ENCODE measurements at regions not wholly inside any gene's neighbourhood (a gene's known extent, or its start where the extent isn't known, plus 50 kb on each side); places are given as distances from the start of the nearest gene placed in this dataset.

DNA sequence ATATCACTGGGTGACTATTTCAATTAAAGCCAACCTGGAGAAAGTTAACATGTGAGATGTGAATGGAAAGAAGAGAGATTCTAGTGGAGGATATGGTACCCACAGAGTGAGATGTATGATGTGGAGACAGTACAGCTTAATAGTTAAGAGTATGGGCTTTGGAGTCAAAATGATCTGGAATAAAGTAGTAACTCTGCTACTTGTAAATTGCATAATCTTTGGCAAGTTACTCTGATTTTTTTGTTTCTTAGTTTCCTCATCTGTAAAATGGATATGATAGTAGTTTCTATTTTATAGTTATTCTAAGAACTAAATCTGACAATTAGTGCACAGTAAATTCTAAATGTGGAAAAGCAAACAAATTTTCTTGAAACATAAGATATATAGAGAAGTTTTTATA is 79.2 kb downstream of the ISOC1 start:
- no peaks in the 10 kb centered on the region for H4K20me1 ChIP-seq (ENCODE audit: control insufficient read depth, insufficient read depth, low read length, poor library complexity, severe bottlenecking)
- H3K4me2 ChIP-seq (replicated peaks; ENCODE audit: low read depth, low read length, poor library complexity, severe bottlenecking): no peak overlapping the region
- no peak for ATAC-seq (ENCODE audit: low read depth)
- no peak for DNase-seq
- H2AFZ ChIP-seq (ENCODE audit: insufficient read depth, low read depth, low read length, poor library complexity, severe bottlenecking): no peak overlapping the region
- Mint-ChIP-seq H3K4me1 (no peaks in the 10 kb centered on the region), H3K9me3 (ENCODE audit: insufficient read depth) (no peaks in the 10 kb centered on the region), H3K4me3 (no peak overlapping the region), H3K27me3 (no peaks in the 10 kb centered on the region), H3K27ac (no peak overlapping the region)
- no peaks in the 10 kb centered on the region for H3K79me2 ChIP-seq (ENCODE audit: control insufficient read depth, insufficient read depth, low read length)
- H3K36me3 ChIP-seq (replicated peaks in 1 of 2; ENCODE audit: control extremely low read depth in 1 of 2, control insufficient read depth in 1 of 2, extremely low read depth in 1 of 2, insufficient read depth in 2 of 2, low read length in 1 of 2): no peaks in the 10 kb centered on the region
- H3K4me1 ChIP-seq (ENCODE audit: control insufficient read depth in 2 of 2, insufficient read depth in 2 of 2, low read length in 2 of 2): no peaks in the 10 kb centered on the region
- ChIA-PET POLR2A (no interaction called here), CTCF (no interaction called here)
- TF ChIP-seq, protein P1, sequence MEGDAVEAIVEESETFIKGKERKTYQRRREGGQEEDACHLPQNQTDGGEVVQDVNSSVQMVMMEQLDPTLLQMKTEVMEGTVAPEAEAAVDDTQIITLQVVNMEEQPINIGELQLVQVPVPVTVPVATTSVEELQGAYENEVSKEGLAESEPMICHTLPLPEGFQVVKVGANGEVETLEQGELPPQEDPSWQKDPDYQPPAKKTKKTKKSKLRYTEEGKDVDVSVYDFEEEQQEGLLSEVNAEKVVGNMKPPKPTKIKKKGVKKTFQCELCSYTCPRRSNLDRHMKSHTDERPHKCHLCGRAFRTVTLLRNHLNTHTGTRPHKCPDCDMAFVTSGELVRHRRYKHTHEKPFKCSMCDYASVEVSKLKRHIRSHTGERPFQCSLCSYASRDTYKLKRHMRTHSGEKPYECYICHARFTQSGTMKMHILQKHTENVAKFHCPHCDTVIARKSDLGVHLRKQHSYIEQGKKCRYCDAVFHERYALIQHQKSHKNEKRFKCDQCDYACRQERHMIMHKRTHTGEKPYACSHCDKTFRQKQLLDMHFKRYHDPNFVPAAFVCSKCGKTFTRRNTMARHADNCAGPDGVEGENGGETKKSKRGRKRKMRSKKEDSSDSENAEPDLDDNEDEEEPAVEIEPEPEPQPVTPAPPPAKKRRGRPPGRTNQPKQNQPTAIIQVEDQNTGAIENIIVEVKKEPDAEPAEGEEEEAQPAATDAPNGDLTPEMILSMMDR (IDR thresholded peaks at IDR 0.05): no peak
- TF ChIP-seq EZH2 (IDR thresholded peaks at IDR 0.05; ENCODE audit: borderline replicate concordance, insufficient read depth, low read depth, low read length, poor library complexity, severe bottlenecking): no peak
- no peak overlapping the region for H3K27ac ChIP-seq (ENCODE audit: low read length in 2 of 2)
- no peaks in the 10 kb centered on the region for H3K9me3 ChIP-seq (ENCODE audit: control extremely low read depth in 1 of 3, control insufficient read depth in 2 of 3, insufficient read depth in 1 of 3, low read length in 2 of 3)
- intact Hi-C loops (cut with micrococcal nuclease): no loop called here
- H3K4me3 ChIP-seq (ENCODE audit: control extremely low read depth in 1 of 5, extremely low read depth in 1 of 5, insufficient read depth in 1 of 5, low read depth in 2 of 5, low read length in 4 of 5): no peak overlapping the region
- no peaks in the 10 kb centered on the region for H3K27me3 ChIP-seq (replicated peaks in 1 of 4; ENCODE audit: control extremely low read depth in 1 of 4, control insufficient read depth in 3 of 4, insufficient read depth in 4 of 4, low read length in 3 of 4)
- H3K9ac ChIP-seq (ENCODE audit: low read length): no peak overlapping the region

DNA sequence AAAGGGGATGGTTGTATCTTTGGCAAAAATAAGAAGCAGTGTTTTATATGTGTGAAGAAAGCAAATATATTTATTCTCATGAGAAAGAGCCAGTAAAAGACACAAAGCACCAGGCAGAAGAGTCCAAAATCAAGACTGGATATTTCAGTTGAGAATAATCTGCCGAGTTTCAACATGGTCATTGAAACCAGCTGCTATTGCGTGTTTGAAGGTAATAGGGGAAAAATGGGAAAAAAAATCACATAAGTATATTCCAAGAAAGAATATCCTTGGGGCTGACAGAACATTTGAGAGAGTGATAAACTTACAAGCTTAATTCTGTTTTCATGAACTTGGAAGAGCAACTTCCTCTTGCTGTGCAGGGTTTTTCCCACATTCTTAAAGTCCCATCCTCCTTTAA is 79.9 kb downstream of the ISOC1 start:
- Mint-ChIP-seq H3K27me3 (no peaks in the 10 kb centered on the region), H3K9me3 (ENCODE audit: insufficient read depth) (no peaks in the 10 kb centered on the region), H3K4me1 (no peaks in the 10 kb centered on the region), H3K27ac (no peak overlapping the region), H3K4me3 (no peak overlapping the region)
- Histone ChIP-seq H3K79me2 (ENCODE audit: control insufficient read depth, insufficient read depth, low read length) (no peaks in the 10 kb centered on the region), H3K36me3 (replicated peaks in 1 of 2; ENCODE audit: control extremely low read depth in 1 of 2, control insufficient read depth in 1 of 2, extremely low read depth in 1 of 2, insufficient read depth in 2 of 2, low read length in 1 of 2) (no peaks in the 10 kb centered on the region), H3K9me3 (ENCODE audit: control extremely low read depth in 1 of 3, control insufficient read depth in 2 of 3, insufficient read depth in 1 of 3, low read length in 2 of 3) (no peaks in the 10 kb centered on the region), H3K27ac (ENCODE audit: low read length in 2 of 2) (no peak overlapping the region), H2AFZ (ENCODE audit: insufficient read depth, low read depth, low read length, poor library complexity, severe bottlenecking) (no peak overlapping the region), H4K20me1 (ENCODE audit: control insufficient read depth, insufficient read depth, low read length, poor library complexity, severe bottlenecking) (no peaks in the 10 kb centered on the region), H3K4me1 (ENCODE audit: control insufficient read depth in 2 of 2, insufficient read depth in 2 of 2, low read length in 2 of 2) (no peaks in the 10 kb centered on the region), H3K9ac (ENCODE audit: low read length) (no peak overlapping the region), H3K4me2 (replicated peaks; ENCODE audit: low read depth, low read length, poor library complexity, severe bottlenecking) (no peak overlapping the region), H3K27me3 (replicated peaks in 1 of 4; ENCODE audit: control extremely low read depth in 1 of 4, control insufficient read depth in 3 of 4, insufficient read depth in 4 of 4, low read length in 3 of 4) (no peaks in the 10 kb centered on the region), H3K4me3 (ENCODE audit: control extremely low read depth in 1 of 5, extremely low read depth in 1 of 5, insufficient read depth in 1 of 5, low read depth in 2 of 5, low read length in 4 of 5) (no peak overlapping the region)
- no peak for ATAC-seq (ENCODE audit: low read depth)
- ChIA-PET POLR2A (no interaction called here), CTCF (no interaction called here)
- TF ChIP-seq, protein P1 (IDR thresholded peaks at IDR 0.05): no peak
- no peak for TF ChIP-seq EZH2 (IDR thresholded peaks at IDR 0.05; ENCODE audit: borderline replicate concordance, insufficient read depth, low read depth, low read length, poor library complexity, severe bottlenecking)
- no peak for DNase-seq
- intact Hi-C loops (cut with micrococcal nuclease): no loop called here
- no CpG with 5 or more reads among the region's 2 CpGs for WGBS (ENCODE audit: insufficient coverage)
